A673 (cell line): ENCODE measurements at regions not wholly inside any gene's neighbourhood (a gene's known extent, or its start where the extent isn't known, plus 50 kb on each side); places are given as distances from the start of the nearest gene placed in this dataset.

Source experiments
- CTCF ChIP-seq: fragments of 300-800, 200-600 bp; sonication (generic); conservative IDR thresholded peaks from 2 replicates; pipeline ENCODE4 v1.5.1; 2017; ENCODE audit warnings: low read depth, mild to moderate bottlenecking, antibody characterized with exemption, low read length, moderate library complexity, mixed read lengths
- EZH2 ChIP-seq: fragments of 200-600 bp; sonication (generic); IDR thresholded peaks from 2 replicates; pipeline ENCODE4 v1.6.1; 2017; ENCODE audit warnings: borderline replicate concordance, low read depth, mild to moderate bottlenecking, mixed read lengths, antibody characterized with exemption, low read length; ENCODE audit not compliant: poor library complexity, severe bottlenecking

DNA sequence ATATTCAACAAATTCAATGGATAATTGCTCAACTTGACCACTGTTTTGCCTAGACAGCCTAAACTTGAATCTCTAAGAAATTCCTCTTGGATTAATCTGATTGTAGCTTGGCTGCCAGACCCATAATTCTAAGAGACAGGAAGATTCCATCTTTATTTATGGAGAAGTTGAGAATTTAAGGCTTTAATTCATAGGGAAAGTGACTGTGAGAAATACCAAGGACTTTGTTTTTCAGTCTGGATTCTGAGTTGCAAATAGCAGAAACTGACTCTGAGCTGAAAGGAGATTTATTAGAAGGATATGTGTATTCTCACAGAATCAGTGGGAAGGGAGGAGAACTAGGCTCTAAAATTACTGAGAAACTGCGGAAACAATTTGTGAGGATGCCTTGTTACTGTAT, 195.7 kb downstream of the OXSM start:
- TF ChIP-seq CTCF (no peak), EZH2 (no peak)
